Upper lobe of left lung (tissue), 4 donors: ENCODE measurements at regions not wholly inside any gene's neighbourhood (a gene's known extent, or its start where the extent isn't known, plus 50 kb on each side); places are given as distances from the start of the nearest gene placed in this dataset.

Experiments used
- POLR2A ChIP-seq, 4 donors: fragments of 450-650 bp; IDR thresholded peaks; one replicate each; pipeline ENCODE4 v1.5.1; 2016 to 2017; ENCODE audit warnings: antibody characterized with exemption in 4 of 4, mild to moderate bottlenecking in 2 of 4
- TF ChIP-seq, protein P1 (sequence below), 6 experiments: fragments of 450-650 bp in 4 of 6; fragments of 200-600 bp in 2 of 6; sonication (generic) in 2 of 6; IDR thresholded peaks; one replicate each; pipeline ENCODE4 v1.5.1; 2016 to 2019; ENCODE audit warnings: antibody characterized with exemption in 6 of 6

DNA sequence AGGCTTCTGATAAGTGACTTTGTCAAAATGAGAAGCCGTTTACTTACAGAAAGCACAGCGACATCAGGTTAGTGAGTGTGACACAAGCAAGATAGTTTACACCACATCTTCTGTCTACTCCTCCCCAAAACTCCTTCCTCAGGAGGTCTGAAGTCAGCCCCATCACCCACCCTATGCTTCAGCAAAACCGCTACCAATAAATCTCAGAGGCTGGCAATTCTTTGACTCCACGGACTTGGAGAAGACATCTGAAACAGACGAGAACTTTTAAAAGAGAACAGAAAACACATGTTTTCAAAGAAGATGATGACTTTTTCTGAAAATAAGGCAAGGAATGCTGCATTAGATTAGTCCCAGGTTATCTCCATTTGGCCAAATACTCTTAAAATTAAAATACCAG, 261.1 kb downstream of the TBC1D4 start:
- TF ChIP-seq POLR2A (IDR thresholded peaks at IDR 0.05), result no peak
- TF ChIP-seq, protein P1, sequence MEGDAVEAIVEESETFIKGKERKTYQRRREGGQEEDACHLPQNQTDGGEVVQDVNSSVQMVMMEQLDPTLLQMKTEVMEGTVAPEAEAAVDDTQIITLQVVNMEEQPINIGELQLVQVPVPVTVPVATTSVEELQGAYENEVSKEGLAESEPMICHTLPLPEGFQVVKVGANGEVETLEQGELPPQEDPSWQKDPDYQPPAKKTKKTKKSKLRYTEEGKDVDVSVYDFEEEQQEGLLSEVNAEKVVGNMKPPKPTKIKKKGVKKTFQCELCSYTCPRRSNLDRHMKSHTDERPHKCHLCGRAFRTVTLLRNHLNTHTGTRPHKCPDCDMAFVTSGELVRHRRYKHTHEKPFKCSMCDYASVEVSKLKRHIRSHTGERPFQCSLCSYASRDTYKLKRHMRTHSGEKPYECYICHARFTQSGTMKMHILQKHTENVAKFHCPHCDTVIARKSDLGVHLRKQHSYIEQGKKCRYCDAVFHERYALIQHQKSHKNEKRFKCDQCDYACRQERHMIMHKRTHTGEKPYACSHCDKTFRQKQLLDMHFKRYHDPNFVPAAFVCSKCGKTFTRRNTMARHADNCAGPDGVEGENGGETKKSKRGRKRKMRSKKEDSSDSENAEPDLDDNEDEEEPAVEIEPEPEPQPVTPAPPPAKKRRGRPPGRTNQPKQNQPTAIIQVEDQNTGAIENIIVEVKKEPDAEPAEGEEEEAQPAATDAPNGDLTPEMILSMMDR (IDR thresholded peaks at IDR 0.05), result no peak
